Stimulated activated CD8-positive, alpha-beta memory T cell treated with anti-CD3 and anti-CD28 coated beads, Interleukin-2, amount 100 ng/mL, for 48 hours (primary cell): ENCODE measurements at regions not wholly inside any gene's neighbourhood (a gene's known extent, or its start where the extent isn't known, plus 50 kb on each side); places are given as distances from the start of the nearest gene placed in this dataset.
"Not testable (repeated sequence)": the region's sequence is repeated elsewhere in the genome, so short reads cannot be mapped to it uniquely, and the experiment has no call there.

Experiments
- DNase-seq, 2 donors: peaks; one replicate each; pipeline ENCODE4 v3.0.0-alpha.2; 2020; ENCODE audit warnings: low read depth in 2 of 2

DNA sequence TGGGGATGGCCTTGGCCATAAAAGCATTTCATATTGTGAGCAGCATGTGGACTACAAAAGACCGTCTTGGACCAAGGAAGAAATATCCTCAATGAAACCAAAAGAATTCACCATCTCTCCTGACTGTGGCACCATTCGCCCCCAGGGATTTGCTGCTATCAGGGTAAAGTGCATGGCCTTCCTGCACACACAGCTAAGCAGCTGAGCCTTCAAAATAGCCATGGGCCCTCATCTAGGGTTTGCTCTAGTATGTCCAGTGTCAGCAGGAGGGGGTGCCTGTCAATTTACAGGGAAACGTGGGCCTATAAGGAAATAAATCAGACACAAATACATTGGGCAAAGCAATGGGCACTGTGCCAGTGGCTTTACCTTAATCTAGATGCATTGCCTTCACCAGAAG is 296.6 kb upstream of the NBPF12 start:
- not testable (repeated sequence) for DNase-seq

DNA sequence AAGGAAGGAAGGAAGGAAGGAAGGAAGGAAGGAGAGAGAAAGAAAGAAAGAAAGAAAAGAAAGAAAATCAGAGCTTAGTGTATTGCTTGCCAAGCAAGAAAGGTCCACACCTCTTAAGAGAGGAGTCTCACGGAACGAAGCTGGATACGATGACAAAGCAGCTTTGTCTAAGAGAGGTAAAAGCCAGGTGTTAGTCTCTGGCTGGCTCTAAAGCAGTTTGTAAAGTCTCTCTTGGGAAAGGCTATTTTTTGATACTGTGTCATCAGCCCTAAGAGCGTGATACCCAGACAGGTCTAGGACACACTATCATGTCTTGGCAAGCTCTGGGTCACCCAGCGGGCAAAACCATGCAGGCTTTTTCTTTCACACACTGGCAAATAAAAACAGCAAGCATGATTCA is 297.5 kb upstream of the NBPF12 start:
- DNase-seq: not testable (repeated sequence)

DNA sequence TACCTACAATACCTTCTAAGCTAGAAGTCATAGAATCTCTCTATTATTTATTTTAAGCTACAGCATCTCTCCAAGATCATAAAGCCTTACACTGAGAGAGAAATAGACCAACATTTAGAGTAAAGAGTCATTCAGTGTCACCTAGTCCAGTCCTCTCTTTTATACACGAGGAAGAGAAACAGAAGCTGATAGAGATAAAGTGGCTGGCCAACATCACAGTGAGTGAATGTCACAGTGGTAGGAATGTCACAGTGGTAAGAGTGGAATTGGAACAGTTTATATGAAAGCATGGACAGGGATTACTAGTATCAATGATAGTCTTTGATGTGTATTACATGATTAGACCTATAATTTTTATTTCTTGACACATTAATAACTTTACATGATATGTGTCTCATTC is 307.8 kb upstream of the NBPF12 start:
- not testable (repeated sequence) for DNase-seq

DNA sequence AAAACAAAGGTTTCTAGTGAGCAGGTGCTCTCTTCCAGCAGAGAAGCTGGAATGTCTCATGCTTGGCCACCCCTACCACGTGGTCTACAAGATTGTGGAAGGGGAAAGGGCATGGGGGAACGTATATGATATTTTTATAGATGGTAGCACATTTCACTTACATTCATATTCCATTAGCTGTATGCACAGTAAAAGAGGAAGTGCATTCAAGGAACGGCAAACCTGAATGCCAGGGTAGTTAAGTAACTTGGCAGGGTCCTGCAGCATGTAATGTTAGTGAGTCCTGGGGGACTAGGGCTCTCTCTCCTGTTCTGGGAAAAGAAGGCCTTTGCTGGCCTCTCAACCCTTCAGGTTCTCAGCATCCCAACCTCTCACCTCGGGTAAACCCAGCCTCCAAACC is 319.5 kb upstream of the NBPF12 start:
- DNase-seq: not testable (repeated sequence)

- not testable (repeated sequence) for DNase-seq
Observed at GRCh38 chr1:146604681-146605080, 333.4 kb upstream of the NBPF12 start.

DNA sequence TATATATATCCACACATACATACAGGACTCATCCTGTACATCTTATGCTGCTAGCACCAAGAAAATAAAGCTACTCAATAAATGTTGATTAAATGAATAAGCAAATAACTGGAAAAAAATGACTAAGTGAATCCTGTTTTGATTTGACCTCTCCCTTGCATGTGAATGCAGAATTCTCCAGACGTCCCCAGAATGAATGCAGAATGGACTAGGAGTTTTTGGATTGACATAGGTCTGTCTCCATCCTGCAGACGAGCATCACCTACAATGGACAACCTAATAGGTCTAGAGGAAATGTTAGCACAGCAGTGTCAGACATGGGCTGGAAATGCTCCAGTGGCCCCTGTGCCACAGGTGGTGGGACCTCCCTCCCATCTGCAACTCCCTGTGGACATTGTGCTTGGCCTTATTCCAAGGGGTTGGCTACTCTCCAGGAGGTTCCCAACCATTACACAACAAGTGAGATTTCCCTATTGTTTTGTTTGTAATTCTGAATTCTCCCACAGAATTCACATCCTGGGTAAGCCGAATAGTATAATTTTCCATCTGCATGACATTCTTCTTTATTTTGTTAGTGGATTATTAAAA is 337.3 kb upstream of the NBPF12 start:
- not testable (repeated sequence) for DNase-seq

GRCh38 chr1:146599906-146600305 is 338.2 kb upstream of the NBPF12 start:
- not testable (repeated sequence) for DNase-seq

GRCh38 chr1:146581229-146581628 is 352.4 kb upstream of the NOTCH2NLA start:
- not testable (repeated sequence) for DNase-seq

- not testable (repeated sequence) for DNase-seq
Observed at GRCh38 chr1:146567541-146567940, 338.7 kb upstream of the NOTCH2NLA start.

DNA sequence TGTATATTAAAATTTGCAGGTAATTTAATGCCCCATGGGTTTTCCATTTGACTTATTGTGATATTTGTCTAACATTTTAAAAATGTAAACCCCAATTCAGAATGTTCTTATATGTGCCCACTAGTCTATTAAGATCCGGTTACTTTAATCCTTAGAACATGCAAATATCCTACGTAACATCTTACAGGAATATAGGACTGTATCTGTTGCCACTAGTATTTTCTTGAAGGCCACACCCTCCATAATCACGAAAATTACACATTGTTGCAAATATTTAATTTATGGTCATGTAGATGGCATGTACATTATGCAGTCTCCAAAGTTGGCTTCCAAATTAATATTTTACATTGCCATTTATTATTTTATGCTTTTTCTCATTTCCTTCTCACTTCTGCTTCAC is 329.2 kb upstream of the NOTCH2NLA start:
- DNase-seq: not testable (repeated sequence)

GRCh38 chr1:146556405-146556804 is 327.6 kb upstream of the NOTCH2NLA start:
- not testable (repeated sequence) for DNase-seq

GRCh38 chr1:146552414-146552813 is 323.6 kb upstream of the NOTCH2NLA start:
- DNase-seq: not testable (repeated sequence)

- not testable (repeated sequence) for DNase-seq
Observed at GRCh38 chr1:146548684-146549083, 319.9 kb upstream of the NOTCH2NLA start.

DNA sequence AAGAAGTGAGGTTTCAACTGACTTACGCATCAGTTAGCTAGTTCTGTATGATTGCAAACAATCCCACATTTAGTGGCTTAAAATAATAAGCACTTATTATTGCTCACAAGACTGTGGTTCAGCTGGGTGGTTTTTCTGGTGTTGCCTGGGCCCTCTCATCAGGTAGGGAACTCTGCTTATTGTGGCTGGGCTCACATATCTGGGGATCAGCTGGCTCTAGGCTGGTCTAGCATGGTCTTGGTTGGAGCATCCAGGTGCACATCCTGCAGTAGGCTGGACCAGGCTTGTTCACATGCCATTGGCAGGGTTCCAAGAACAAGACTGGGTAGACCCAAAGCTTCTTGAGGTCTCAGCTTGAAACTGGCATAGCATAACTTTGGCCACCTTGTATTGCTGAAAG is 317.4 kb upstream of the NOTCH2NLA start:
- not testable (repeated sequence) for DNase-seq

GRCh38 chr1:146537775-146538373 is 309.1 kb upstream of the NOTCH2NLA start:
- not testable (repeated sequence) for DNase-seq

- not testable (repeated sequence) for DNase-seq
Observed at GRCh38 chr1:146536028-146536427, 307.2 kb upstream of the NOTCH2NLA start.

- DNase-seq: not testable (repeated sequence)
Observed at GRCh38 chr1:146535575-146535974, 306.8 kb upstream of the NOTCH2NLA start.

- DNase-seq: not testable (repeated sequence)
Observed at GRCh38 chr1:146530958-146531357, 302.1 kb upstream of the NOTCH2NLA start.

DNA sequence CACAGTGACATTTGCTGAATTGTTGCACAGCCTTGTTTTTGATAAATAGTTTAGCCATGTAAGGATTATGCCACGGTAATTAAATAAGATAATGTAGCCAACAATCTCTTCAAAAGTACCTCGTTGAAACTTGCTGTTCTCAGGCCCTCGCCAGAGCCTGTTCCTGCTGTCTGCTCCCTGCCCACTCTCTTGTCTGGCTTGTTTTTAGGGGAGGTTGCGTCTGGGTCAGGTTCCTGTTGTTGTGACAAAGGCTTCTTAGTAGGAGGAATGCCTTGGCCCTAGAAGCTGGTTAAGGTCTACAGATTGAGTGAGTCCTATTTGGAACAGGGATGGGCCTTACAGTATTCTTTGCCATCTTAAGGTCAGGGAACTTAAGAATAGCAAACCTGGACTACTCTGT is 294.0 kb upstream of the NOTCH2NLA start:
- not testable (repeated sequence) for DNase-seq

- not testable (repeated sequence) for DNase-seq
Observed at GRCh38 chr1:146522345-146522744, 293.5 kb upstream of the NOTCH2NLA start.

GRCh38 chr1:146521804-146522203 is 293.0 kb upstream of the NOTCH2NLA start:
- DNase-seq: not testable (repeated sequence)

DNA sequence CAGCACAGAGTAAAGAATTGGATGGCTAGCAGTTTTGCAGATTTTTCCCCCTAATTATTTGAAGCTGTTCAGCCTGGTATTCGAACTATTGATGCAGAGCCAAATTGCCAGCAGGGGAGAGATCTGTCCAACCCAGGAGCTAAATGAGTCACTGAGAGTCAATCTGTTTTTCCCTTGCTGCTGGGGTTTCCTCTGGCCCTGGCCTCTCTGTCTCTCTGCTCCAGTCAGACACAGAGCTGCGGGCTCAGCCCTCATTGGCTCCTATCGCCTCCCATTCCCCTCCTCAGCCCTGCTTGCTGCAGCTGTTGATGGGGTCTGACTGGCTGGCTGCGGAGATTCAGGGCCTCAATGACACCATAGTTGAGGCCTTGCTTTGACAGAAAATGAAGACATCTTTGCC is 284.9 kb upstream of the NOTCH2NLA start:
- DNase-seq: not testable (repeated sequence)

- not testable (repeated sequence) for DNase-seq
Observed at GRCh38 chr1:146511047-146511777, 282.4 kb upstream of the NOTCH2NLA start.
